HepG2 (cell line): ENCODE measurements at regions not wholly inside any gene's neighbourhood (a gene's known extent, or its start where the extent isn't known, plus 50 kb on each side); places are given as distances from the start of the nearest gene placed in this dataset.

Experiments
- ATAC-seq: fragments of 200-7000 bp; cut with Tn5 transposase; 3 replicates; pipeline ENCODE4 v1.9.1; 2020; ENCODE audit warnings: mild to moderate bottlenecking, moderate library complexity
- BruUV-seq: library from RNA; stranded (reverse); fragments of 400-500 nt; replicated peaks from 2 replicates; lab custom pipeline; 2021; lab: Mats Ljungman, UMichigan
- CTCF ChIA-PET: fragments of 300-600 bp; formaldehyde crosslinking; extraction: SDS; loops from one replicate; lab custom pipeline; 2021; ENCODE audit warnings: low total read pairs, inconsistent platforms, low intra/inter-chr PET ratio; lab: Yijun Ruan, JAX
- POLR2A ChIA-PET: fragments of 350-600 bp; sonication (Branson Sonifier 250); formaldehyde crosslinking; loops from one replicate; lab custom pipeline; 2020; ENCODE audit warnings: antibody characterized with exemption, inconsistent platforms; lab: Yijun Ruan, JAX
- DNase-seq: peaks from one replicate; pipeline ENCODE4 v3.0.0-alpha.2; 2015; ENCODE audit warnings: low spot score
- FAIRE-seq: peaks from 3 replicates; lab custom pipeline; 2011; peaks lifted over from hg19 to GRCh38; lab: Jason Lieb, UNC
- H2AFZ ChIP-seq: one replicate; pipeline ENCODE4 v1.6.1; 2011; ENCODE audit warnings: low read length, inconsistent platforms
- H3K27ac ChIP-seq: fragments of 300-600 bp; 3 replicates; pipeline ENCODE4 v1.8.0; 2011; ENCODE audit warnings: mixed run types, mild to moderate bottlenecking, mixed read lengths, low read length, inconsistent platforms; ENCODE audit not compliant: insufficient read depth; ENCODE audit errors: extremely low read length
- H3K27me3 ChIP-seq, 2 experiments: fragments of 200-600 bp in 1 of 2; 2 replicates in 1 of 2; 3 replicates in 1 of 2; pipeline versions ENCODE4 v1.6.0 to v1.8.0; 2011; ENCODE audit warnings: low read length in 2 of 2, mild to moderate bottlenecking in 2 of 2, moderate library complexity in 2 of 2, inconsistent platforms in 1 of 2; ENCODE audit not compliant: insufficient read depth in 2 of 2, control insufficient read depth in 1 of 2
- H3K36me3 ChIP-seq, 2 experiments: fragments of 200-600 bp in 1 of 2; replicated peaks in 1 of 2; 2 replicates in 1 of 2; 3 replicates in 1 of 2; pipeline versions ENCODE4 v1.5.1 to v1.8.0; 2011; ENCODE audit warnings: low read length in 2 of 2, inconsistent platforms in 1 of 2; ENCODE audit not compliant: insufficient read depth in 2 of 2, control insufficient read depth in 1 of 2
- H3K4me1 ChIP-seq: 2 replicates; pipeline ENCODE4 v1.5.1; 2012; ENCODE audit warnings: low read length, inconsistent platforms; ENCODE audit not compliant: insufficient read depth
- H3K4me2 ChIP-seq: 2 replicates; pipeline ENCODE4 v1.6.0; 2011; ENCODE audit warnings: low read depth, low read length, inconsistent platforms
- H3K4me3 ChIP-seq, 3 experiments: fragments of 200-600 bp in 1 of 3; sonication (generic), shearing (Covaris generic) in 1 of 3; replicated peaks in 1 of 3; 2 replicates each; pipeline ENCODE4 v1.5.1; 2011 to 2016; ENCODE audit warnings: low read length in 3 of 3, inconsistent platforms in 2 of 3, low read depth in 2 of 3, mild to moderate bottlenecking in 2 of 3, control low read depth in 1 of 3, mixed read lengths in 1 of 3; ENCODE audit not compliant: insufficient read depth in 1 of 3
- H3K79me2 ChIP-seq: one replicate; pipeline ENCODE4 v1.6.1; 2011; ENCODE audit warnings: low read length, inconsistent platforms; ENCODE audit not compliant: insufficient read depth
- H3K9ac ChIP-seq: 2 replicates; pipeline ENCODE4 v1.6.0; 2011; ENCODE audit warnings: mild to moderate bottlenecking, low read depth, low read length, inconsistent platforms; ENCODE audit not compliant: insufficient read depth
- H3K9me3 ChIP-seq: 2 replicates; pipeline ENCODE4 v1.5.1; 2012; ENCODE audit warnings: mild to moderate bottlenecking, low read length
- H4K20me1 ChIP-seq: 2 replicates; pipeline ENCODE4 v1.6.0; 2011; ENCODE audit warnings: inconsistent platforms, mild to moderate bottlenecking, low read length, moderate library complexity; ENCODE audit not compliant: insufficient read depth
- ISL2 ChIP-seq: sonication (generic); formaldehyde crosslinking; IDR thresholded peaks from 2 replicates; pipeline ENCODE4 v1.5.0; 2020; ENCODE audit warnings: missing genetic modification reagents
- SETDB1 ChIP-seq: sonication (generic); formaldehyde crosslinking; IDR thresholded peaks from 2 replicates; pipeline ENCODE4 v1.5.1; 2020; ENCODE audit warnings: missing genetic modification reagents, mild to moderate bottlenecking, borderline replicate concordance
- SP1 ChIP-seq, 2 experiments: fragments of 450-650 bp in 1 of 2; sonication (generic) in 1 of 2; formaldehyde crosslinking in 1 of 2; IDR thresholded peaks; 2 replicates each; pipeline versions ENCODE4 v1.4.0 to v1.6.1; 2016 to 2020; ENCODE audit warnings: missing genetic modification reagents in 1 of 2
- ZFAT ChIP-seq: sonication (generic); formaldehyde crosslinking; conservative IDR thresholded peaks from 2 replicates; pipeline ENCODE4 v1.8.1; 2023; ENCODE audit warnings: missing genetic modification reagents, inconsistent platforms
- ZNF33B ChIP-seq: sonication (generic); formaldehyde crosslinking; IDR thresholded peaks from 2 replicates; pipeline ENCODE4 v1.5.1; 2020; ENCODE audit warnings: mild to moderate bottlenecking, missing genetic modification reagents
- WGBS: methylation state at CpG from one replicate; pipeline ENCODE4 v1.1.6; 2017; ENCODE audit warnings: low lambda C conversion rate; 5-methylcytosine and 5-hydroxymethylcytosine counted together
- in situ Hi-C: cut with HindIII; loops from 2 replicates; pipeline ENCODE4 v1.10.0; 2017; ENCODE audit warnings: low pct_unique_long_range_greater_than_20kb; ENCODE audit not compliant: extremely low pct_ligation_motif_present
- intact Hi-C: fragments of 100-400 bp; cut with micrococcal nuclease; formaldehyde crosslinking; loops from one replicate; pipeline ENCODE4 v1.10.0; 2022; ENCODE audit not compliant: unreplicated experiment
- TF ChIP-seq, protein P1 (sequence below): sonication (generic); formaldehyde crosslinking; IDR thresholded peaks from 2 replicates; pipeline ENCODE4 v1.5.0; 2020; ENCODE audit warnings: mild to moderate bottlenecking, missing genetic modification reagents, borderline replicate concordance
- TF ChIP-seq, protein P2 (sequence below): sonication (generic); formaldehyde crosslinking; IDR thresholded peaks from 2 replicates; pipeline ENCODE4 v1.4.0; 2020; ENCODE audit warnings: mild to moderate bottlenecking, missing genetic modification reagents

DNA sequence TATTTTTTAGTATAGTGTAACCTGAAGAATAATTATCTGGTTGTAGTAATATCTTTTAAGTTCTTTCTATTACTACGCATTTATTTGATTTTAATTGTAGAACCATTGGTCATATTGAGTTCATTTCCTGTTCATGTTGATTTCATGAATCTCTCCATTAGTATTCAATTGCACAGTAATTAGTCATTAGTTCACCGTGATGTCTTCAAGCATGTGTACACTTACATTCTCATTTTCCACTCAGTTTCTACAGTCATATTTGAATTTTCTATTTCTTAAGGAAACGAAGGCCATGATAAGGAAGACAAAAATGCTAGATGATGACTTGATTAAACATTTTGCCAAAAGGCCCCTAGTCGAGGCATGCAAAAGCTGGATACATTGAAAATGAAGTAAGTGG lies 333.7 kb upstream of the FANCL start (continued):
- TF ChIP-seq, protein P1, sequence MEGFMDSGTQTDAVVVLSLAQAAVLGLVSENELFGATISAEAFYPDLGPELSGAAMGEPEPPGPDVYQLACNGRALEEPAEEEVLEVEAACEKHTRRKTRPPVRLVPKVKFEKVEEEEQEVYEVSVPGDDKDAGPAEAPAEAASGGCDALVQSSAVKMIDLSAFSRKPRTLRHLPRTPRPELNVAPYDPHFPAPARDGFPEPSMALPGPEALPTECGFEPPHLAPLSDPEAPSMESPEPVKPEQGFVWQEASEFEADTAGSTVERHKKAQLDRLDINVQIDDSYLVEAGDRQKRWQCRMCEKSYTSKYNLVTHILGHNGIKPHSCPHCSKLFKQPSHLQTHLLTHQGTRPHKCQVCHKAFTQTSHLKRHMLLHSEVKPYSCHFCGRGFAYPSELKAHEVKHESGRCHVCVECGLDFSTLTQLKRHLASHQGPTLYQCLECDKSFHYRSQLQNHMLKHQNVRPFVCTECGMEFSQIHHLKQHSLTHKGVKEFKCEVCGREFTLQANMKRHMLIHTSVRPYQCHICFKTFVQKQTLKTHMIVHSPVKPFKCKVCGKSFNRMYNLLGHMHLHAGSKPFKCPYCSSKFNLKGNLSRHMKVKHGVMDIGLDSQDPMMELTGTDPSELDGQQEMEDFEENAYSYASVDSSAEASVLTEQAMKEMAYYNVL (CRISPR knock-in tag), result no peak
- no peak for TF ChIP-seq ISL2 (CRISPR knock-in tag)

- POLR2A ChIA-PET, result no interaction called here
- no peak overlapping the region for H3K27ac ChIP-seq
- FAIRE-seq (no peak), ATAC-seq (no peak), DNase-seq (no peak)
- H2AFZ ChIP-seq, result no peak overlapping the region
- in situ Hi-C loops, result no loop called here
- no peaks in the 10 kb centered on the region for H3K9me3 ChIP-seq
- TF ChIP-seq SP1 (IDR thresholded peaks at IDR 0.05) (no peak), SP1 (CRISPR knock-in tag; IDR thresholded peaks at IDR 0.05) (no peak), SETDB1 (CRISPR knock-in tag) (no peak), ZNF33B (no peak), ZFAT (CRISPR knock-in tag) (no peak)
- TF ChIP-seq, protein P2, sequence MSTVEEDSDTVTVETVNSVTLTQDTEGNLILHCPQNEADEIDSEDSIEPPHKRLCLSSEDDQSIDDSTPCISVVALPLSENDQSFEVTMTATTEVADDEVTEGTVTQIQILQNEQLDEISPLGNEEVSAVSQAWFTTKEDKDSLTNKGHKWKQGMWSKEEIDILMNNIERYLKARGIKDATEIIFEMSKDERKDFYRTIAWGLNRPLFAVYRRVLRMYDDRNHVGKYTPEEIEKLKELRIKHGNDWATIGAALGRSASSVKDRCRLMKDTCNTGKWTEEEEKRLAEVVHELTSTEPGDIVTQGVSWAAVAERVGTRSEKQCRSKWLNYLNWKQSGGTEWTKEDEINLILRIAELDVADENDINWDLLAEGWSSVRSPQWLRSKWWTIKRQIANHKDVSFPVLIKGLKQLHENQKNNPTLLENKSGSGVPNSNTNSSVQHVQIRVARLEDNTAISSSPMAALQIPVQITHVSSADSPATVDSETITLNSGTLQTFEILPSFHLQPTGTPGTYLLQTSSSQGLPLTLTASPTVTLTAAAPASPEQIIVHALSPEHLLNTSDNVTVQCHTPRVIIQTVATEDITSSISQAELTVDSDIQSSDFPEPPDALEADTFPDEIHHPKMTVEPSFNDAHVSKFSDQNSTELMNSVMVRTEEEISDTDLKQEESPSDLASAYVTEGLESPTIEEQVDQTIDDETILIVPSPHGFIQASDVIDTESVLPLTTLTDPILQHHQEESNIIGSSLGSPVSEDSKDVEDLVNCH (CRISPR knock-in tag), result no peak
- TF ChIP-seq, all 625 proteins: peak for 0
- no peaks in the 10 kb centered on the region for H3K27me3 ChIP-seq
- H3K4me3 ChIP-seq, result no peak overlapping the region
- CTCF ChIA-PET, result no interaction called here
- no TSS peak for BruUV-seq
- no peaks in the 10 kb centered on the region for H3K36me3 ChIP-seq
- WGBS, result 17% methylated on average over 3 of the region's 3 CpGs
- H3K4me1 ChIP-seq, result no peaks in the 10 kb centered on the region
- no peaks in the 10 kb centered on the region for H4K20me1 ChIP-seq
- no peak overlapping the region for H3K4me2 ChIP-seq
- no peak overlapping the region for H3K9ac ChIP-seq
- no peaks in the 10 kb centered on the region for H3K79me2 ChIP-seq
- intact Hi-C loops, result no loop called here
Measured at GRCh38 chr2:58572731-58573130, 331.6 kb upstream of the FANCL start.
